Right lobe of liver (tissue), 6 donors: ENCODE measurements at regions not wholly inside any gene's neighbourhood (a gene's known extent, or its start where the extent isn't known, plus 50 kb on each side); places are given as distances from the start of the nearest gene placed in this dataset.

Experiments
- ATAC-seq, 4 donors: fragments of 200-7000 bp; cut with Tn5 transposase; one replicate each; pipeline ENCODE4 v1.9.1; 2020; ENCODE audit warnings: mild to moderate bottlenecking in 4 of 4, moderate library complexity in 4 of 4
- DNase-seq, 3 donors: peaks; one replicate each; pipeline ENCODE4 v3.0.0-alpha.2; 2020
- H3K27ac ChIP-seq, 3 donors: fragments of 200-600 bp; one replicate each; pipeline ENCODE4 v1.8.0; 2022
- H3K27me3 ChIP-seq, 2 donors: fragments of 200-600 bp; one replicate each; pipeline ENCODE4 v1.8.0; 2022
- H3K36me3 ChIP-seq, 4 donors: fragments of 200-600 bp; sonication (generic) in 1 of 4; one replicate each; pipeline versions ENCODE4 v1.5.1 to v1.8.0; 2017 to 2022; ENCODE audit warnings: control low read depth in 1 of 4
- H3K4me1 ChIP-seq, 4 donors: fragments of 200-600 bp; sonication (generic) in 1 of 4; one replicate each; pipeline versions ENCODE4 v1.5.1 to v1.8.0; 2017 to 2022; ENCODE audit warnings: control low read depth in 1 of 4
- H3K4me3 ChIP-seq, 3 donors: fragments of 200-600 bp; one replicate each; pipeline ENCODE4 v1.8.0; 2022
- H3K9me3 ChIP-seq, 4 donors: fragments of 200-600 bp; sonication (generic) in 1 of 4; one replicate each; pipeline versions ENCODE4 v1.5.1 to v1.8.0; 2017 to 2022; ENCODE audit warnings: control low read depth in 1 of 4
- POLR2A ChIP-seq: fragments of 450-650 bp; IDR thresholded peaks from one replicate; pipeline ENCODE4 v1.6.1; 2017; ENCODE audit warnings: antibody characterized with exemption, mild to moderate bottlenecking
- WGBS: methylation state at CpG from one replicate; pipeline ENCODE4 v1.1.6; 2018; ENCODE audit warnings: low coverage, low lambda C conversion rate; ENCODE audit not compliant: insufficient coverage; ENCODE audit errors: missing lambda C conversion rate; 5-methylcytosine and 5-hydroxymethylcytosine counted together
- intact Hi-C, 2 donors: fragments of 100-400 bp; cut with DNase I; formaldehyde crosslinking; loops; one replicate each; pipeline versions ENCODE4 v1.11.2 to v1.14.1; 2022
- TF ChIP-seq, protein P1 (sequence below), 4 donors: fragments of 200-600 bp in 3 of 4; fragments of 450-650 bp in 1 of 4; IDR thresholded peaks; one replicate each; pipeline versions ENCODE4 v1.5.1 to v1.8.0; 2016 to 2022; ENCODE audit warnings: antibody characterized with exemption in 4 of 4, mild to moderate bottlenecking in 2 of 4
- donor health status: DM: no; HTN: yes; CAD: no.
- donor health status: DM: no; HTN: no; CAD: no.
- donor health status: DM: no; HTN: no; CAD: no.
- donor health status: DM: no; HTN: yes; CAD: no.
- donor health status: DM: no; HTN: yes; CAD: no.

- DNase-seq (no peak), ATAC-seq (no peak)
- intact Hi-C loops: no loop called here
- Histone ChIP-seq H3K9me3 (no peaks in the 10 kb centered on the region), H3K36me3 (no peaks in the 10 kb centered on the region), H3K27me3 (no peaks in the 10 kb centered on the region), H3K4me3 (no peak overlapping the region), H3K4me1 (peaks cover 0 to 4% (median 0%) of the 10 kb centered on the region in 4 donors), H3K27ac (no peak overlapping the region)
- TF ChIP-seq, protein P1, sequence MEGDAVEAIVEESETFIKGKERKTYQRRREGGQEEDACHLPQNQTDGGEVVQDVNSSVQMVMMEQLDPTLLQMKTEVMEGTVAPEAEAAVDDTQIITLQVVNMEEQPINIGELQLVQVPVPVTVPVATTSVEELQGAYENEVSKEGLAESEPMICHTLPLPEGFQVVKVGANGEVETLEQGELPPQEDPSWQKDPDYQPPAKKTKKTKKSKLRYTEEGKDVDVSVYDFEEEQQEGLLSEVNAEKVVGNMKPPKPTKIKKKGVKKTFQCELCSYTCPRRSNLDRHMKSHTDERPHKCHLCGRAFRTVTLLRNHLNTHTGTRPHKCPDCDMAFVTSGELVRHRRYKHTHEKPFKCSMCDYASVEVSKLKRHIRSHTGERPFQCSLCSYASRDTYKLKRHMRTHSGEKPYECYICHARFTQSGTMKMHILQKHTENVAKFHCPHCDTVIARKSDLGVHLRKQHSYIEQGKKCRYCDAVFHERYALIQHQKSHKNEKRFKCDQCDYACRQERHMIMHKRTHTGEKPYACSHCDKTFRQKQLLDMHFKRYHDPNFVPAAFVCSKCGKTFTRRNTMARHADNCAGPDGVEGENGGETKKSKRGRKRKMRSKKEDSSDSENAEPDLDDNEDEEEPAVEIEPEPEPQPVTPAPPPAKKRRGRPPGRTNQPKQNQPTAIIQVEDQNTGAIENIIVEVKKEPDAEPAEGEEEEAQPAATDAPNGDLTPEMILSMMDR (IDR thresholded peaks at IDR 0.05): no peak
- TF ChIP-seq POLR2A: no peak
- WGBS: 0% methylated on average over 1 of the region's 1 CpG
Measured at GRCh38 chr9:81231011-81231410, 458.3 kb downstream of the TLE1 start.

GRCh38 chr9:81227507-81228245 is 461.7 kb downstream of the TLE1 start:
- H3K4me1 ChIP-seq: peaks cover 0 to 4% (median 0%) of the 10 kb centered on the region in 4 donors
- H3K9me3 ChIP-seq: no peaks in the 10 kb centered on the region
- no peak for TF ChIP-seq POLR2A
- TF ChIP-seq, protein P1 (IDR thresholded peaks at IDR 0.05): no peak
- H3K36me3 ChIP-seq: no peaks in the 10 kb centered on the region
- DNase-seq (no peak), ATAC-seq (peak; percentile 19 to 73 (median 36))
- intact Hi-C loops: no loop called here
- WGBS: 59% methylated on average over 6 of the region's 6 CpGs
- no peak overlapping the region for H3K4me3 ChIP-seq
- no peak overlapping the region for H3K27ac ChIP-seq
- H3K27me3 ChIP-seq: no peaks in the 10 kb centered on the region

DNA sequence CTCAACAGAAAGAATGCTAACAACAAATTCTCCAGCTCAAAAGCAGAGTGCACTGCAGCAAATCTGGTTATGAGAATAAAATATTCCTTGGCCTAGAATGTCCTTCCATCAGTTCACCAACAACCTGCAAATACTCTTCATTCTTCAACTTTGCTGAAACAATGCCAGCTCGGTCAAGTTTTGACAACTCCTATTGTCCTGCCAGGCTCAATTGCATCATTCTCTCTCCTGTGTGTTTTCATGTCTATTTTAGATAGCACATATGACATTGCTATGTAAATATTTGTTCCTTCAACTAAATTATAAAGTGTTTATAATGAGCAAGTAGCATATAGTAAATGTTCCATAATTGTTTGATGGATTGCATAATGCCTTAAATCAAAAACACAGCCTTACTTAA is 463.8 kb downstream of the TLE1 start:
- intact Hi-C loops: no loop called here
- H3K4me3 ChIP-seq: no peak overlapping the region
- ATAC-seq (peak in 1 of 4 donors; percentile 38), DNase-seq (no peak)
- WGBS: 17% methylated on average over 1 of the region's 1 CpG
- no peaks in the 10 kb centered on the region for H3K27me3 ChIP-seq
- TF ChIP-seq POLR2A: no peak
- TF ChIP-seq, protein P1 (IDR thresholded peaks at IDR 0.05): no peak
- no peaks in the 10 kb centered on the region for H3K36me3 ChIP-seq
- no peaks in the 10 kb centered on the region for H3K9me3 ChIP-seq
- no peak overlapping the region for H3K27ac ChIP-seq
- H3K4me1 ChIP-seq: no peaks in the 10 kb centered on the region

- Histone ChIP-seq H3K4me1 (no peaks in the 10 kb centered on the region), H3K9me3 (no peaks in the 10 kb centered on the region), H3K4me3 (no peak overlapping the region), H3K27ac (no peak overlapping the region), H3K36me3 (no peaks in the 10 kb centered on the region), H3K27me3 (no peaks in the 10 kb centered on the region)
- ATAC-seq: no peak
- WGBS: 52% methylated on average over 8 of the region's 8 CpGs
- intact Hi-C loops: no loop called here
- TF ChIP-seq, protein P1 (IDR thresholded peaks at IDR 0.05): no peak
- TF ChIP-seq POLR2A: no peak
- DNase-seq: no peak
Measured at GRCh38 chr9:81224166-81225081, 464.9 kb downstream of the TLE1 start.
